CD4-positive, alpha-beta T cell (primary cell): ENCODE measurements at regions not wholly inside any gene's neighbourhood (a gene's known extent, or its start where the extent isn't known, plus 50 kb on each side); places are given as distances from the start of the nearest gene placed in this dataset.

Source experiments
- ATAC-seq: fragments of 200-7000 bp; cut with Tn5 transposase; one replicate; pipeline ENCODE4 v1.10.0; 2022; ENCODE audit warnings: mild to moderate bottlenecking; ENCODE audit not compliant: poor library complexity
- CTCF ChIA-PET: fragments of 350-600 bp; sonication (Branson Sonifier 250); formaldehyde crosslinking; loops from one replicate; lab custom pipeline; 2021; ENCODE audit warnings: antibody characterized with exemption, inconsistent platforms; lab: Charles Lee
- POLR2A ChIA-PET: fragments of 350-600 bp; sonication (Branson Sonifier 250); formaldehyde crosslinking; loops from one replicate; lab custom pipeline; 2021; ENCODE audit warnings: antibody characterized with exemption, inconsistent platforms; lab: Charles Lee
- DNase-seq, 14 experiments: peaks; one replicate each; pipeline ENCODE4 v3.0.0-alpha.2; 2013 to 2020; ENCODE audit warnings: mixed read lengths in 2 of 14
- H3K27ac ChIP-seq, 2 donors: one replicate each; pipeline versions ENCODE4 v1.5.1 to v1.7.0; 2013; ENCODE audit warnings: low read length in 2 of 2, low read depth in 1 of 2, mild to moderate bottlenecking in 1 of 2
- H3K27me3 ChIP-seq, 2 experiments: 1 replicate in 1 of 2; 2 replicates in 1 of 2; pipeline versions ENCODE4 v1.6.1 to v1.7.0; 2013; ENCODE audit warnings: low read length in 2 of 2, control low read depth in 1 of 2, mild to moderate bottlenecking in 1 of 2, moderate library complexity in 1 of 2; ENCODE audit not compliant: insufficient read depth in 2 of 2, control insufficient read depth in 1 of 2
- H3K36me3 ChIP-seq: one replicate; pipeline ENCODE4 v1.6.1; 2013; ENCODE audit warnings: low read length, control low read depth; ENCODE audit not compliant: insufficient read depth
- H3K4me1 ChIP-seq: one replicate; pipeline ENCODE4 v1.6.1; 2013; ENCODE audit warnings: low read length, control low read depth; ENCODE audit not compliant: insufficient read depth
- H3K4me3 ChIP-seq: one replicate; pipeline ENCODE4 v1.5.1; 2013; ENCODE audit warnings: mild to moderate bottlenecking, low read length, moderate library complexity
- H3K9me3 ChIP-seq, 2 experiments: 1 replicate in 1 of 2; 2 replicates in 1 of 2; pipeline versions ENCODE4 v1.6.1 to v1.7.0; 2013; ENCODE audit warnings: low read length in 2 of 2, mild to moderate bottlenecking in 2 of 2, control low read depth in 1 of 2, moderate library complexity in 1 of 2; ENCODE audit not compliant: control insufficient read depth in 1 of 2, insufficient read depth in 1 of 2
- H3K27ac Mint-ChIP-seq: one replicate; pipeline ENCODE4 v1.8.0; 2020; ENCODE audit warnings: mixed read lengths
- H3K27me3 Mint-ChIP-seq: one replicate; pipeline ENCODE4 v1.8.0; 2021; ENCODE audit warnings: mixed read lengths
- H3K36me3 Mint-ChIP-seq: one replicate; pipeline ENCODE4 v1.8.0; 2021; ENCODE audit warnings: low read depth, mixed read lengths
- H3K4me1 Mint-ChIP-seq: one replicate; pipeline ENCODE4 v1.8.0; 2021; ENCODE audit warnings: low read depth, mixed read lengths
- H3K4me3 Mint-ChIP-seq: one replicate; pipeline ENCODE4 v1.8.0; 2020; ENCODE audit warnings: mild to moderate bottlenecking, mixed read lengths
- H3K9me3 Mint-ChIP-seq: one replicate; pipeline ENCODE4 v1.8.0; 2020; ENCODE audit warnings: mixed read lengths
- intact Hi-C, 2 experiments: fragments of 100-400 bp; cut with DNase I in 1 of 2; cut with micrococcal nuclease in 1 of 2; formaldehyde crosslinking; loops; one replicate each; pipeline versions ENCODE4 v1.15.1 to v1.9.0; 2023 to 2025; cut with DNase I, micrococcal nuclease
- TF ChIP-seq, protein P1 (sequence below): fragments of 200-600 bp; IDR thresholded peaks from one replicate; pipeline ENCODE4 v1.8.0; 2022; ENCODE audit warnings: antibody characterized with exemption, mild to moderate bottlenecking

DNA sequence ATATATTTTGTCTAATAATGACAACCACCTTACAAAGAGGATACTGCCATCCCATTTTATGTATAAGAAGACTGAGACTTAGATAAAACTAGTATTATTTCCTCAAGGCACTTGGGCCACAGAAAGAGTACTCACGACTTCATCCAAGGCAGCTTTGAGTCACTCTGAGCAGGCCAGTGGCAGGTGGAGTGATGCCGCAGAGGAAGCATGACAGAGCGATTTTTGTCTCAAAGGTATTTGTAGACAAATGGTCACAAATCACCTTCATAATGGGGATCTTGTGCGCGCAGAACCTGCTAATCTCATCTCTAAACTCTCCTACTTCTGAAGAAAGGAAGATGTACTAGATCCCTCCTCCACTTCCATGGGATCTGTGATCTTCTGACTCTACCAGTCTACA lies 113.2 kb upstream of the NAMPT start:
- TF ChIP-seq, protein P1, sequence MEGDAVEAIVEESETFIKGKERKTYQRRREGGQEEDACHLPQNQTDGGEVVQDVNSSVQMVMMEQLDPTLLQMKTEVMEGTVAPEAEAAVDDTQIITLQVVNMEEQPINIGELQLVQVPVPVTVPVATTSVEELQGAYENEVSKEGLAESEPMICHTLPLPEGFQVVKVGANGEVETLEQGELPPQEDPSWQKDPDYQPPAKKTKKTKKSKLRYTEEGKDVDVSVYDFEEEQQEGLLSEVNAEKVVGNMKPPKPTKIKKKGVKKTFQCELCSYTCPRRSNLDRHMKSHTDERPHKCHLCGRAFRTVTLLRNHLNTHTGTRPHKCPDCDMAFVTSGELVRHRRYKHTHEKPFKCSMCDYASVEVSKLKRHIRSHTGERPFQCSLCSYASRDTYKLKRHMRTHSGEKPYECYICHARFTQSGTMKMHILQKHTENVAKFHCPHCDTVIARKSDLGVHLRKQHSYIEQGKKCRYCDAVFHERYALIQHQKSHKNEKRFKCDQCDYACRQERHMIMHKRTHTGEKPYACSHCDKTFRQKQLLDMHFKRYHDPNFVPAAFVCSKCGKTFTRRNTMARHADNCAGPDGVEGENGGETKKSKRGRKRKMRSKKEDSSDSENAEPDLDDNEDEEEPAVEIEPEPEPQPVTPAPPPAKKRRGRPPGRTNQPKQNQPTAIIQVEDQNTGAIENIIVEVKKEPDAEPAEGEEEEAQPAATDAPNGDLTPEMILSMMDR, result no peak
- Histone ChIP-seq H3K27me3 (peaks cover 3 to 13% of the 10 kb centered on the region in 2 experiments), H3K27ac (no peak overlapping the region), H3K9me3 (no peaks in the 10 kb centered on the region), H3K4me3 (no peak overlapping the region), H3K4me1 (no peaks in the 10 kb centered on the region), H3K36me3 (no peaks in the 10 kb centered on the region)
- Mint-ChIP-seq H3K4me3 (no peak overlapping the region), H3K27me3 (peaks cover 55% of the 10 kb centered on the region), H3K4me1 (no peaks in the 10 kb centered on the region), H3K27ac (no peak overlapping the region), H3K9me3 (no peaks in the 10 kb centered on the region), H3K36me3 (no peaks in the 10 kb centered on the region)
- DNase-seq (no peak), ATAC-seq (no peak)
- ChIA-PET POLR2A (no interaction called here), CTCF (no interaction called here)
- intact Hi-C loops, result no loop called here

DNA sequence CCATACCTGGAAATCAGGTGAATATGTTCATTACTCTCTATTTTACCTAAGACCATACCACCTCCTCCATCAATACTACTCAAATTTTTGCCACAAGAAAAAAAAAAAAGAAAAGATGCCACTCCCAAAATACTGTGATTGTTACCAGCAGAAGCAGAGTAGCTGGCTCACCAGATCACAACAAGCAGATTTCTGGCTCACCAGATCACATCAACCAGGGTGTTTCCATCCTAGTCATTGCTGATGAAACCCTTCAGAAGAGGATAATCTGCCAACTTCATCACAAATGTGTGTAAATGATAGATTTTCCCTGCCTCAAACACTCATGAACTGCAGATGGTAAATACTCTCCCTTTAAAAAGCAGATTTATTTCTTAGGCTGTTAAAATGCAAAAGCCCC lies 109.7 kb upstream of the NAMPT start:
- no peak overlapping the region for H3K27ac Mint-ChIP-seq
- H3K4me1 ChIP-seq, result no peaks in the 10 kb centered on the region
- POLR2A ChIA-PET, result no interaction called here
- no peak for DNase-seq
- H3K9me3 ChIP-seq, result no peaks in the 10 kb centered on the region
- H3K36me3 ChIP-seq, result no peaks in the 10 kb centered on the region
- intact Hi-C loops, result no loop called here
- peaks cover 3 to 13% of the 10 kb centered on the region in 2 experiments for H3K27me3 ChIP-seq
- H3K27me3 Mint-ChIP-seq, result peaks cover 60% of the 10 kb centered on the region
- H3K4me1 Mint-ChIP-seq, result no peaks in the 10 kb centered on the region
- H3K9me3 Mint-ChIP-seq, result no peaks in the 10 kb centered on the region
- H3K27ac ChIP-seq, result no peak overlapping the region
- H3K36me3 Mint-ChIP-seq, result no peaks in the 10 kb centered on the region
- no peak overlapping the region for H3K4me3 ChIP-seq
- H3K4me3 Mint-ChIP-seq, result no peak overlapping the region
- TF ChIP-seq, protein P1, result no peak
- no peak for ATAC-seq
- CTCF ChIA-PET, result interaction anchor here (1.0 to 1.1 kb wide), 2 partner anchors 9 to 19 kb away, joined by 3 to 4 read pairs; no protein-coding TSS in a partner anchor

DNA sequence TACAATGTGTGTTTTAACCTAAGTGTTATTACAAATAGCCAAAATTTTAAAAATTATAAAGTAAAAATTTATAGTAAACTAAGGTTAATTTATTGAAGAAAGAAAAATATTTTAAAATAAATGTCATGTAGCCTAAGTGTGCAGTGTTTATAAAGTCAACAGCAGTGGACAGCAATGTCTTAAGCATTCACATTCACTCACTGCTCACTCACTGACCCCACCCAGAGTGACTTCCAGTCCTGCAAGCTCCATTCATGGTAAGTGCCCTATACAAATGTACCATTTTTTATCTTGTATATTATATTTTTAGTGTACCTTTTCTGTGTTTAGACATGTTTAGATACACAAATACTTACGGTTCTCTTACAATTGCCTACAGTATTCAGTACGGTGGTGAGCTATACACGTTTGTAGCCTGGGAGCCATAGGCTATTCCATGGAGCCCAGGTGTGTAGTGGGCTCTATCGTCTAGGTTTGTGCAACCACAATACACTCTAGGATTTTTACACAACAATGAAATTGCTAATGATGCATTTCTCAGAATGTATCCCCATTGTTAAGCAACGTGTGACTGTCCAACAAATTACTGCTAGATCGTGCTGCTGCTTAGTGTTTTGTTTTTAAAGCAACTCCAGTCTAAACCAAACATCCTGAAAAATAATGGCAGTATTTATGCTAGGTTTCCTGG lies 108.9 kb upstream of the NAMPT start:
- ATAC-seq, result no peak
- no peaks in the 10 kb centered on the region for H3K36me3 Mint-ChIP-seq
- no peaks in the 10 kb centered on the region for H3K36me3 ChIP-seq
- peaks cover 51% of the 10 kb centered on the region for H3K27me3 Mint-ChIP-seq
- no peaks in the 10 kb centered on the region for H3K9me3 Mint-ChIP-seq
- TF ChIP-seq, protein P1, result no peak
- H3K27ac ChIP-seq, result no peak overlapping the region
- no peak overlapping the region for H3K4me3 ChIP-seq
- no peaks in the 10 kb centered on the region for H3K4me1 Mint-ChIP-seq
- intact Hi-C loops, result no loop called here
- H3K27ac Mint-ChIP-seq, result no peak overlapping the region
- no peaks in the 10 kb centered on the region for H3K4me1 ChIP-seq
- ChIA-PET POLR2A (no interaction called here), CTCF (interaction anchor here (1.0 to 1.1 kb wide), 3 partner anchors 9 to 26 kb away, joined by 3 to 4 read pairs (median 3); no protein-coding TSS in a partner anchor)
- H3K27me3 ChIP-seq, result peaks cover 3 to 13% of the 10 kb centered on the region in 2 experiments
- H3K9me3 ChIP-seq, result no peaks in the 10 kb centered on the region
- H3K4me3 Mint-ChIP-seq, result no peak overlapping the region
- no peak for DNase-seq
